Activated naive CD4-positive, alpha-beta T cell treated with anti-CD3 and anti-CD28 coated beads for 36 hours (primary cell): ENCODE measurements at regions not wholly inside any gene's neighbourhood (a gene's known extent, or its start where the extent isn't known, plus 50 kb on each side); places are given as distances from the start of the nearest gene placed in this dataset.
"Not testable (repeated sequence)": the region's sequence is repeated elsewhere in the genome, so short reads cannot be mapped to it uniquely, and the experiment has no call there.

Source experiments
- CTCF ChIA-PET: fragments of 350-600 bp; sonication (Branson Sonifier 250); formaldehyde crosslinking; loops from one replicate; lab custom pipeline; 2021; ENCODE audit warnings: antibody characterized with exemption; lab: Charles Lee
- DNase-seq: peaks from one replicate; pipeline ENCODE4 v3.0.0-alpha.2; 2020
- H3K27ac Mint-ChIP-seq: one replicate; pipeline ENCODE4 v1.8.0; 2021; ENCODE audit warnings: mild to moderate bottlenecking, mixed read lengths
- H3K27me3 Mint-ChIP-seq: one replicate; pipeline ENCODE4 v1.8.0; 2021; ENCODE audit warnings: low read depth, mixed read lengths
- H3K36me3 Mint-ChIP-seq: one replicate; pipeline ENCODE4 v1.8.0; 2021; ENCODE audit warnings: low read depth, mixed read lengths
- H3K4me1 Mint-ChIP-seq: one replicate; pipeline ENCODE4 v1.8.0; 2021; ENCODE audit warnings: low read depth, mixed read lengths
- H3K4me3 Mint-ChIP-seq: one replicate; pipeline ENCODE4 v1.8.0; 2021; ENCODE audit warnings: mild to moderate bottlenecking, moderate library complexity, mixed read lengths
- H3K9me3 Mint-ChIP-seq: one replicate; pipeline ENCODE4 v1.8.0; 2021; ENCODE audit warnings: mixed read lengths
- intact Hi-C: fragments of 100-400 bp; cut with micrococcal nuclease; formaldehyde crosslinking; loops from one replicate; pipeline ENCODE4 v1.15.1; 2023

- no peaks in the 10 kb centered on the region for H3K27me3 Mint-ChIP-seq
- H3K9me3 Mint-ChIP-seq, result no peaks in the 10 kb centered on the region
- peaks cover 5% of the 10 kb centered on the region for H3K36me3 Mint-ChIP-seq
- H3K4me3 Mint-ChIP-seq, result no peak overlapping the region
- CTCF ChIA-PET, result interaction anchor here (0.7 to 0.9 kb wide), 2 partner anchors 9 to 350 kb away, joined by 3 read pairs; no protein-coding TSS in a partner anchor
- peaks cover 16% of the 10 kb centered on the region for H3K4me1 Mint-ChIP-seq
- no peak for DNase-seq
- intact Hi-C loops, result no loop called here
- no peak overlapping the region for H3K27ac Mint-ChIP-seq
These were observed 141.6 kb upstream of the RIOK3 start for GRCh38 chr18:23311351-23312121.

GRCh38 chr18:23313379-23313778 lies 139.7 kb upstream of the RIOK3 start:
- CTCF ChIA-PET, result no interaction called here
- Mint-ChIP-seq H3K36me3 (peaks cover 5% of the 10 kb centered on the region), H3K27ac (no peak overlapping the region), H3K27me3 (no peaks in the 10 kb centered on the region), H3K9me3 (no peaks in the 10 kb centered on the region), H3K4me1 (peaks cover 7% of the 10 kb centered on the region), H3K4me3 (no peak overlapping the region)
- no peak for DNase-seq
- intact Hi-C loops, result no loop called here

- Mint-ChIP-seq H3K27me3 (no peaks in the 10 kb centered on the region), H3K9me3 (no peaks in the 10 kb centered on the region)
- CTCF ChIA-PET, result no interaction called here
These were observed 138.4 kb upstream of the RIOK3 start for GRCh38 chr18:23314672-23315071.

GRCh38 chr18:23316316-23316715 lies 136.8 kb upstream of the RIOK3 start:
- H3K27ac Mint-ChIP-seq, result no peak overlapping the region
- peaks cover 3% of the 10 kb centered on the region for H3K4me1 Mint-ChIP-seq
- peaks cover 2% of the 10 kb centered on the region for H3K36me3 Mint-ChIP-seq
- H3K4me3 Mint-ChIP-seq, result no peak overlapping the region
- intact Hi-C loops, result no loop called here
- DNase-seq, result no peak
- H3K9me3 Mint-ChIP-seq, result no peaks in the 10 kb centered on the region
- H3K27me3 Mint-ChIP-seq, result no peaks in the 10 kb centered on the region
- CTCF ChIA-PET, result no interaction called here

More at GRCh38 chr18:23314672-23315071, 138.4 kb upstream of the RIOK3 start:
- intact Hi-C loops, result no loop called here
- H3K27ac Mint-ChIP-seq, result no peak overlapping the region
- peaks cover under 1% of the 10 kb centered on the region for H3K36me3 Mint-ChIP-seq
- peaks cover 3% of the 10 kb centered on the region for H3K4me1 Mint-ChIP-seq
- no peak for DNase-seq
- no peak overlapping the region for H3K4me3 Mint-ChIP-seq

- Mint-ChIP-seq H3K36me3 (peaks cover 2% of the 10 kb centered on the region), H3K4me1 (peaks cover 3% of the 10 kb centered on the region), H3K27me3 (no peaks in the 10 kb centered on the region), H3K27ac (no peak overlapping the region), H3K9me3 (no peaks in the 10 kb centered on the region), H3K4me3 (no peak overlapping the region)
- CTCF ChIA-PET, result no interaction called here
- DNase-seq, result no peak
- intact Hi-C loops, result no loop called here
These were observed 136.1 kb upstream of the RIOK3 start for GRCh38 chr18:23316988-23317387.

DNA sequence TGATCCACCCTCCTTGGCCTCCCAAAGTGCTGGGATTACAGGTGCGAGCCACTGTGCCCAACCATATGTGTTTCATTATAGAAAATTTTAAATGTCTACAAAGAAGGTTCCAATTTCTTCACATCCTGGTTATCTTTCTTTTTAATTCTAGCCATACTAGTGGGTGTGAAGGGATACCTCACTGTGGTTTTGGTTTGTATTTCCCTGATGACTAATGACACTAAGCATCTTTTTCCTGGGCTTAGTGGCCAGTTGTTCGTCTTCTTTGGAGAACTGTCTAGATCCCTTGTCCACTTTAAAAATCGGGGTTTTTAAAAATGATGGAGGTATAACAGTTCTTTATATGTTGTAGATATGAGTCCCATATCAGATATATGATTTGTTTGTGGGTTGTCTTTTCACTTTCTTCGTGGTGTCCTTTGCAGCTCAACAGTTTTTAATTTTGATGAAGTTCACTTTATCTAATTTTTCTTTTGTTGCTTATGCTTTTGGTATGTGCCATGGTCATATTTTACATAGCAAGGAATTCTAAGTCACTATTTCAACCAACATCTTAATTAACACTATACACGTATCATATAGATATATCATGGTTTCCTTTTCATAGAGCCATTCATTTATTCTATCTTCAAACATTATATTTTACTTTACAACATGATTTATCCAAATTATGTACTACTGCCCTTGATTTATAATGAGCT lies 135.0 kb upstream of the RIOK3 start:
- Mint-ChIP-seq H3K4me1 (peaks cover 3% of the 10 kb centered on the region), H3K27me3 (no peaks in the 10 kb centered on the region), H3K36me3 (peaks cover 2% of the 10 kb centered on the region), H3K27ac (no peak overlapping the region), H3K9me3 (no peaks in the 10 kb centered on the region), H3K4me3 (no peak overlapping the region)
- intact Hi-C loops, result no loop called here
- CTCF ChIA-PET, result interaction anchor here (0.6 kb wide), 1 partner anchor 14 kb away, joined by 3 read pairs; no protein-coding TSS in a partner anchor
- no peak for DNase-seq

- CTCF ChIA-PET, result interaction anchor here (1.3 kb wide), 2 partner anchors 10 to 91 kb away, joined by 3 to 4 read pairs; no protein-coding TSS in a partner anchor
- no peak overlapping the region for H3K27ac Mint-ChIP-seq
- no peak for DNase-seq
- peaks cover 2% of the 10 kb centered on the region for H3K36me3 Mint-ChIP-seq
- no peaks in the 10 kb centered on the region for H3K4me1 Mint-ChIP-seq
- H3K4me3 Mint-ChIP-seq, result no peak overlapping the region
- no peaks in the 10 kb centered on the region for H3K9me3 Mint-ChIP-seq
- H3K27me3 Mint-ChIP-seq, result no peaks in the 10 kb centered on the region
- intact Hi-C loops, result no loop called here
These were observed 132.3 kb upstream of the RIOK3 start for GRCh38 chr18:23320709-23321236.

DNA sequence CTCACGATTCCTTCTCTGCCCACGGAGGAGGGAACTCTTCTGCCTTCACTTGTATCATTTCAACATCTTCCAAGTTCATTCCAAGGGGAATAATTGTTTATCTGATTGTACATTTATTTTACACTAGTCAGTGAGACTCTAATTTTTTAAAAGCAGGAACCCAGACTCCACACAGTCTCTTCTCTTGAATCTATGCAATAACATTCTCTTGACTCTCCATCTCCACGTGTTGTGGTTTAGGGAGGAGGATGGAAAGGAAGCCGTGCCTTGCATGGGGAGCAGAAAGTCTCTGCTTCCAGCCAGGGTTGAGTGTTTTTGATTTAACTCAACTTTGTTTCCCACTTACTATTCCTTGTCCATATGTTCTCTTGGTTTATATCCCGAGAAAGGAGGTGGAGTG lies 131.1 kb upstream of the RIOK3 start:
- peaks cover 8% of the 10 kb centered on the region for H3K36me3 Mint-ChIP-seq
- peaks cover 1% of the 10 kb centered on the region for H3K9me3 Mint-ChIP-seq
- no peak overlapping the region for H3K4me3 Mint-ChIP-seq
- no peak overlapping the region for H3K27ac Mint-ChIP-seq
- intact Hi-C loops, result no loop called here
- CTCF ChIA-PET, result no interaction called here
- DNase-seq, result no peak
- no peaks in the 10 kb centered on the region for H3K4me1 Mint-ChIP-seq
- no peaks in the 10 kb centered on the region for H3K27me3 Mint-ChIP-seq

- Mint-ChIP-seq H3K4me3 (no peak overlapping the region), H3K27me3 (no peaks in the 10 kb centered on the region), H3K9me3 (peaks cover 1% of the 10 kb centered on the region), H3K36me3 (peaks cover 10% of the 10 kb centered on the region), H3K27ac (no peak overlapping the region), H3K4me1 (no peaks in the 10 kb centered on the region)
- no peak for DNase-seq
- CTCF ChIA-PET, result no interaction called here
- intact Hi-C loops, result no loop called here
These were observed 128.9 kb upstream of the RIOK3 start for GRCh38 chr18:23324056-23324811.

DNA sequence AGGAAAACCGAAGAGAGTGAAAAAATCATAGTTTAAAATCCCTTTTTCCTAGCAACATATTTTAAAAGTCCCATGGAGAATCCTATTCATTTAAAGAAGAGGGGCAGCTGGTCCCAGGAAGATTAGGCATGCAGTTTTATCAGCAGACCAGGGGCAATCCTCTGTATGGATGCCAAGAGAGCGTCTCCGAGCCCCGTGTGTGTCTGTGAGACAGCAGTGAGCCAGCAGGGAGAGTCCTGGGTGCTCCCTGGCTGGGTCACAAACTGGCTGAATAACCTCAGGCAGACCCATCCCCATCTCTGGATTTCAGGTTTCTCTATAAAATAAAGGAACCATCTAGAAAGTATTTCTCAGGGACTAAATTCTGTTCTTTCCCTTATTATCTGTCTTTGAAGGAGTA lies 128.2 kb upstream of the RIOK3 start:
- intact Hi-C loops, result no loop called here
- Mint-ChIP-seq H3K4me1 (no peaks in the 10 kb centered on the region), H3K27me3 (no peaks in the 10 kb centered on the region), H3K27ac (no peak overlapping the region), H3K9me3 (peaks cover 1% of the 10 kb centered on the region), H3K36me3 (peaks cover 13% of the 10 kb centered on the region), H3K4me3 (no peak overlapping the region)
- CTCF ChIA-PET, result no interaction called here
- no peak for DNase-seq

DNA sequence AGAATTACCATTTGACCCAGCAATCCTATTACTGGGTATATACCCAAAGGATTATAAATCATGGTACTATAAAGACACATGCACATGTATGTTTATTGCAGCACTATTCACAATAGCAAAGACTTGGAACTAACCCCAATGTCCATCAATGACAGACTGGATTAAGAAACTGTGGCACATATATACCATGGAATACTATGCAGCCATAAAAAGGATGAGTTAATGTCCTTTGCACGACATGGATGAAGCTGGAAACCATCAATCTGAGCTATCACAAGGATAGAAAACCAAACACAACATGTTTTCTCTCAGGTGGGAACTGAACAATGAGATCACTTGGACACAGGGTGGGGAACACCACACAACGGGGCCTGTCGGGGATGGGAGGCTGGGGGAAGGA lies 123.4 kb upstream of the RIOK3 start:
- H3K4me3 Mint-ChIP-seq, DNase-seq, intact Hi-C loops, H3K27me3 Mint-ChIP-seq, H3K4me1 Mint-ChIP-seq, CTCF ChIA-PET, H3K9me3 Mint-ChIP-seq, H3K27ac Mint-ChIP-seq: not testable (repeated sequence)
- peaks cover 19% of the 10 kb centered on the region for H3K36me3 Mint-ChIP-seq

DNA sequence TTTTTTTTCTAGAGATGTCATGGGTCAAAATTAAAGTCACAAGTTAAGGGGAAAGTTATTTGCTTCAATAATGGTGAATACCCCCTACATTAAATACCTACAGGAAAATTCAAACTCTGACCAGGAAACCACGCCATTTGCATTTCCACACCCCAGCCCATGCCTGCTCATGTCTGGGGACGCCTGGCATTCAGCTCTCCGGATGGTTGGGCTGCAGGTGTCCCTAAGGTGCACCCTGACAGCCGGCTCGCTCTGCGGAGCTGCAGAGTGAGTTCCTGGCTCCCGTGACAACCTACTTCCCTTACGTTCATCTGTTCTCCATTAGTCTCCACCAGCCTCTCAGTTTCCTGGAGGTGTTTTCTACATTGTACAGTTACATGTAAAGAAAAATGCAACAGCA lies 122.7 kb upstream of the RIOK3 start:
- peaks cover 1% of the 10 kb centered on the region for H3K9me3 Mint-ChIP-seq
- H3K27me3 Mint-ChIP-seq, result no peaks in the 10 kb centered on the region
- intact Hi-C loops, result no loop called here
- DNase-seq, result no peak
- H3K27ac Mint-ChIP-seq, result no peak overlapping the region
- CTCF ChIA-PET, result no interaction called here
- peaks cover 19% of the 10 kb centered on the region for H3K36me3 Mint-ChIP-seq
- H3K4me3 Mint-ChIP-seq, result no peak overlapping the region
- no peaks in the 10 kb centered on the region for H3K4me1 Mint-ChIP-seq
